Stimulated activated CD4-positive, alpha-beta T cell treated with anti-CD3 and anti-CD28 coated beads, Interleukin-12 subunit alpha, Interleukin-12 subunit beta, amount 100 ng/mL, for 4 hours (primary cell): ENCODE measurements at regions not wholly inside any gene's neighbourhood (a gene's known extent, or its start where the extent isn't known, plus 50 kb on each side); places are given as distances from the start of the nearest gene placed in this dataset.
"Not testable (repeated sequence)": the region's sequence is repeated elsewhere in the genome, so short reads cannot be mapped to it uniquely, and the experiment has no call there.

Source experiments
- DNase-seq: peaks from one replicate; pipeline ENCODE4 v3.0.0-alpha.2; 2020

DNA sequence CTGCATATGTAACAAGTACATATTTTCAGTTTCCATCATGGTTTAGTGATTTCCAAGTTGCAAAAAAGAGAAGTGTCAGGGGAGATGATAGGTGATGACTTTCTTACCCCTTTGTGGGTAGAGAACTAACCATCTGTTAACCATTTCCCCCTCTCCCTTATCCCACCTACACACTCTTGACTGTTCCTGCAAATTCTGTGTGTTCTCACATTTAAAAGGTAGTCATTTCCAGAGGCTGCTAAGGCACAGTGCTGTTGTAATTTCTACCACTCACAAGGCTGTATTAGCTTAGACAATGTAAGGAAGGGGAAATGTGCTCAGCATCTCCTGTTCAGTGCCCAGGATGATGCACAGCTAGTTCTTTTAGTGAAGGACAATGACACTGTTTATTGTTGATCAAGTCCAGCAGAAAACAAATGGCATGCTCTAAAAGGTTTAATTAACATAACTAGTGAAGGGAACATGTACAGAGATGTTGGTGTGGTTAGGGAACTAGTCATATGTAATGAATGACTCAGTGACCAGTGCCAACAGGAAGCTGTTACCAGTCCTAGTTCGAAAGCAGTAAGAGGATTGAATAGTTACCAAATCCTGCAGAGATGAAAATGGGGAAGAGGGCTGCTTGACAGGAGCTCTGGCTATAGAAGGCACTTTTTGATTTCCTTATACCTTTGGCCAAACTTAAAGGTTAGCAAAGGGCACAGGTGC lies 165.1 kb downstream of the PLK2 start:
- no peak for DNase-seq

DNA sequence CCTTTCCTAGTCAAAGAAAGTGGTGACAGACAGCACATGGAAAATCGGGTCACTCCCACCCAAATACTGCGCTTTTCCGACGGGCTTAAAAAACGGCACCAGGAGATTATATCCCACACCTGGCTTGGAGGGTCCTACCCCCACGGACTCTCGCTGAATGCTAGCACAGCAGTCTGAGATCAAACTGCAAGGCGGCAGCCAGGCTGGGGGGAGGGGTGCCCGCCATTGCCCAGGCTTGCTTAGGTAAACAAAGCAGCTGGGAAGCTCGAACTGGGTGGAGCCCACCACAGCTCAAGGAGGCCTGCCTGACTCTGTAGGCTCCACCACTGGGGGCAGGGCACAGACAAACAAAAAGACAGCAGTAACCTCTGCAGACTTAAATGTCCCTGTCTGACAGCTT lies 171.6 kb downstream of the PLK2 start:
- DNase-seq, result not testable (repeated sequence)

DNA sequence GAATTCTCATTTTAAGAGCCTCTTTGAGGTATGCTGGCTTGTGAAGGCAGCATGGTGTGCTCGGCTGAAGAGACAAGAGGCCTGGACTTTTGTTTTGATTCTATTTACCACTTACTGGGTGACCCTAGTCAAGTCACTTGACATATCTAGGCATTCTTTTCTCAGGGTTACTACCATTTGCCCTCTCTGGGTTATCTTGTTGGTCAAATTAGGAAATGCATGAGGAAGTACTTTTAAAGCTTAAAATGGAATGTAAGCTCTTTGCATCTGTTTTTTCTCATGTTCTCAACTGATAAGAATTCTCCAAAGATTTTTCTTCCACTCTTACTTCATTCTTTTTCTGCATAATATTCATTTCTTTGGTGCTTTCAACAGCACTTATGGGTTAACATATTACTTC lies 173.1 kb downstream of the PLK2 start:
- no peak for DNase-seq

DNA sequence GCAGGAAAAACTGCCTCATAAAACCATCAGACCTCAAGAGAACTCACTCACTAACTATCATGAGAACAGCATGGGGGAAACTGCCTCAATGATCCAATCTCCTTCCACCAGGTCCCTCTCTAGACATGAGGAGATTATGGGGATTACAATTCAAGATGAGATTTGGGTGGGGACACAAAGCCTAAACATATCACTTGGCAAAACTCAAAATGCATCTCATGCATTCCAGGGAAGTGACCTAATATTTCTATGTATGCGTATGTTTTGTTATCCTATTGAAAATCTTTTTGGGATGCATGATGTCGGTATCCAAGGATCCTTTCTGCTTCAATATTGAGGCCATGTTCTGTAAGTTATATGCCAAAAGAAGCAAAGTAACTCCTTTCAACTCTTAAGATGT lies 174.0 kb downstream of the PLK2 start:
- DNase-seq, result no peak

DNA sequence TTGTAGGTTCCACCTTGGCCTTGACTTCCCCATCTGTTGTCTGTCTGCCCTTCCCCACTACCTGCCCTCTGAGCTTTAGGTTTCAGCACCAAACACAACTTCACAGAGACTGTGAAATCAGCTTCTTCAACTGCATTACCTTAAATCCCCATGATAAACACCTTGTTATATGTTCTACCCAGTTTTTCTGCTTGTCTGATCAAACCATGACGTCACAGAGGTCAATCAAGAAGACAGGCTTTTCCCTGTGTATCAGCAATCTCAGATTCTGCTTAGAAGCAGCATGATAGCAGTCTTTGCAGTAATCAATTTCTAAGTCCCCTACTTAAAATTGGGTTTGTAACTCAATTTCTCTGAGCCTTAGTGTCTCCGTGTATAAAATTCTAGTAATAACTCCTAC lies 175.0 kb downstream of the PLK2 start:
- no peak for DNase-seq

DNA sequence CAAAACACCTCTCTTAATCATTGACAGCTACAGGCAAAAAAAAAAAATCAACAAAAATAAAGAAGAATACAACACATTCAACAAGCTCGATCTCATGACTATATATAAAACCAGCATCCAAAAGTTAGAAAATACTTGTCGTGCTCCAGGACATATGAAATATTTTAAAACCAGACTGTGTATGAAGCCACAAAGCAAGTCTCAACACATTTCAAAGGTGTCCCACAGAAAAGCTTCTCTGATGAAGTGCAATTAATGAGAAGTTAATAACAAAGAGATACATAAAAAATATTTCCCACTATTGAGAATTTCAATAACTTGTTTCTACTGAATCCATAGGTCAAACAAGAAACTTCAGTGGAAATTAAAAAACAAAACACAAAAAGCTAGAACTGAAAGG lies 178.7 kb downstream of the PLK2 start:
- no peak for DNase-seq

DNA sequence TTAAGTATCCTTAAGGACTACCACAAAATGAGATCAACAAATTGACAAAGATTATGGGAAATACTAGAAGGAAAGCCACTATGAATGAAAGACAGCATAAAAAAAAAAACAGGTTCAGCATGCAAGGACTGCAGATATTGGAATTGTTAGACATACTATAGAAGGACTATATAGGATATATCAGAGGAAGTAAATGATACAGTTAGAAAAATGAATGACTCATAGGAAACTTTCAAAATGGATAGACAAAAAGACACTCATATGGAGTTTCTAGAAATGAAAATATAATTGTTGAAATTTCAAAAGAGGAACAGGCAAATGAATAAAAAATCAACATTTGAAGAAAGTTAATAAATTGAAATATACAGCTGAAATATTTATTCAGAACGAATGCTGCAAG lies 180.6 kb downstream of the PLK2 start:
- DNase-seq, result no peak

DNA sequence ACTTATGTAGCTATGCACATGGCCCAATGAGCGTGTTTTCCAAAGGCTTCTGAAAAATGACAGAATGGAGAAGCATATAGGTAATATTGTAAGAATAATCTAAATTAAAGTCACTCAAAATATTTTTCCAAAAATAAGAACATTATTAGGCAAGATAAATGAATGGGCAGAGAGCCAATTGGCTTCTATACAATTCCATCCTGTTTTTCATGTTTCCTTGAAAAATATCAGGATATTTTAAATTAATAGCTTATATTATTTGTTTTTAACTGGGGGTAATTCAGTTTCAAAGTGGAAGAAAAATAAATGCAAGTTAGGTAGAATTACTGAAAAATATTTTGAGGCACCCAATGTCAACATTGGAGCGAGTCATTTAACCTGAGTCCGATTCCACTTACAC lies 183.5 kb downstream of the PLK2 start:
- no peak for DNase-seq

DNA sequence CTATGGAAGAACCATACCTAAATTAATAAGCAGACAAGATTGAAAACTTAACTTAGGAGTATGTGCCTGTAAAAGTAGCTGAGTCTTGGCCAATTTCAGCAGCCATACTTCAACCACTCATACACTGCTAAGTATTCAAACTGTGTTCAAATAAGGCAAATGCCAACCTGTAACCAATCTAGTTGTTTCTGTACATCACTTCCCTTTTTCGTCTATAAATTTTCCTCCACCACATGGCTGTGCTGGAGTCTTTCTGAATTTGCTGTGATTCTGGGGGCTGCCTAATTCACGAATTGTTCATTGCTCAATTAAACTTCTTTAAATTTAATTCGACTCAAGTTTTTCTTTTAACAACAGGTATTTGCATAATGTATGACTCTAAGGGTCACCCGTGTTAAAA lies 184.4 kb downstream of the PLK2 start:
- DNase-seq, result no peak

DNA sequence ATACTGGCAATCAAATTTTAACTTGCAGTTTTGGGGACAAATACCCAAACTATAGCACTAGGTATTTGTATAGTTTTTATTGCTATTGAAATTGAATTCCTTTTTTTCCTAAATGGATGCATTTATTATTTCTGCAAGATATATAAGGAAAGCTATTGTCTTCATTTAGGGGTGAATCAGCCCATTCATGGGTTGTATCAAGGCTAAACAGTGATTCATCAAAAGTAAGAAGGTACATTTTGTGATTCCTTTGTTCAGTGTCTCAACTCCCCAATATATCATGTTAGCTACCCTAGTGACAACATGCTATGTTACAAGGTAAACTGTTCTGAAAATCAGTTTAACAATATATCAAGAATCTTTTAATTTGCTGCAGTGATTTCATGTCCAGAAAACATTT lies 185.7 kb downstream of the PLK2 start:
- DNase-seq, result no peak

DNA sequence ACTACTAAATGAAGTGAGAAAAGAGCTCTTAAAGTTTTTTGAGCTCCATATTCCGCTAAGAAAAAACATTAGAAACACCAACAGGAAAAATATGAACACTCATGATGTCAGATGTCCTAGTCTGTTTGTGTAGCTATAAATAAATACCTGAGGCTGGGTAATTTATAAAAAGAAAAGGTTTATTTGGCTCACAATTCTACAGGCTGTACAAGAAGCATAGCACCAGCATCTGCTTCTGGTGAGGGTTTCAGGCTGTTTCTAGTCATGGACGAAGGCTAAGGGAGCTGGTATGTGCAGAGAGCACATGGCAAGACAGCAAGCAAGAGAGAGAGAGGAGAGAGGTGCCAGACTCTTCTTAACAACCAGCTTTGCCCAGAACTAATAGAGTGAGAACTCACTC lies 186.2 kb downstream of the PLK2 start:
- no peak for DNase-seq

DNA sequence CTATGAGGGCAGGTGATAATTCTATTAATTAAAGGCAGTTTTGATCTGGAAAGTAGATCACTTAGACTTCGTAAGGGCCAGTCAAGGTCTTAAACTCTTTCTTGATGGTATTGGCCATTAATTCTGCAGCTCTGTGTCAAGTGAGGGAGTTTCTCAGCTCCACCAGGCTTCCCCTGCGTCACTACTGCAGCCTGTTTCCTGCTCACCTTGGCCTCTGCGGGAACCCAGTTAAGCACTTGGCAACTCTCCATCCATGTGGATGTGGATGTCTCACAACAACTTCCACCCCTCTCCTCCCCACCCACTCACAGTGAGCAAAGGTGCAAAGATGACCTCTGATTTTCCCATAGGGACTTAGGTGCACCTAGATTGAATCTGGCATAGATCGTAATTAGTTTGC lies 191.6 kb downstream of the PLK2 start:
- DNase-seq, result no peak

DNA sequence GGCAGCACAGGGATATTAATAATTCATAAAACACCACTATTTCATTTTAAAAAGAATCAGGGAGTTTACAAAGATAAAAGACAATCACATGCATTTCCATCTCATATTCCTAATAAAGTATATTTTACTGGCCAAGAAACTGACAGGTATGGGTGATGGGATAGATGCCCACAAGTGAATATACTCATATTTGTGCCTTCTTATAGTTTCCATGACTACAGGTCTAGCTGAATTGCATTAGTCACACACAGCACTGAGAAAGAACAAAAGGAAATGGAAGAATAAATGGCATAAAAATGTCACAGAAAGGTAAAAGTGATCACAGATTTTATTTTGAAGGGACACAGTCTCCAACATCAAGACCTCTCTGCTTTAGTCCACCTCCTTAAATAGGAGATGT lies 193.5 kb downstream of the PLK2 start:
- no peak for DNase-seq

DNA sequence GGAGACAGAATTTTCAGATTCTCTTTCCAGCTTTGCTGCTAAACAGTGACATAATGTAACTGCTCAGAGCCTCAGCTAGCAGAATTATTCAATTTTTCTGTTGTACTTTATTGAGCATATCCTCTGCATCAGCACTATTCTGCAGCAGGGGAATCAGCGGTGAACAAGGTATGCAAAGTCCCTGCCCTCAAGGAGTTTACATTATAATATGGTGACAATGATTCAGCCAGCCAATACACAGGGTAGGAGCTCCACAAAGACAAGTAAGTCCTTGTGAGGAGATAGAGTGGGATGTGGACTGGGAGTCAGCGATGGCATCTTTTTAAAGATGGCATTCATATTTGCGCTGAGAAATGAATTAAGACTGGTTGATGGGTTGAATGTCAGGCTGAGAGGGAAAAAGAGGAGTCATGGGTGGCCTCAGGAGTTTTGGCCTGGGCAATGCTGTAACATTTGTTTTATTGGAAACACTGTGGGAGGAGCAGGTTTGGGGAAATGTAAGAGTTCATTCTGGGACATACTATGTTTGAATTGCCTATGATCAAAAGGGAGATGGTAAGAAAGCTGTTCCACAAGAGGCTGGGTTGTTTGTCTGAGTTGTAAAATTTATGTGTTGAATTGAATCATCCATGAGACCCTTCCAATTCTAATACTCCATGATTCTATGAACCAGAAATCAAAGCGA lies 194.5 kb downstream of the PLK2 start:
- DNase-seq, result no peak

DNA sequence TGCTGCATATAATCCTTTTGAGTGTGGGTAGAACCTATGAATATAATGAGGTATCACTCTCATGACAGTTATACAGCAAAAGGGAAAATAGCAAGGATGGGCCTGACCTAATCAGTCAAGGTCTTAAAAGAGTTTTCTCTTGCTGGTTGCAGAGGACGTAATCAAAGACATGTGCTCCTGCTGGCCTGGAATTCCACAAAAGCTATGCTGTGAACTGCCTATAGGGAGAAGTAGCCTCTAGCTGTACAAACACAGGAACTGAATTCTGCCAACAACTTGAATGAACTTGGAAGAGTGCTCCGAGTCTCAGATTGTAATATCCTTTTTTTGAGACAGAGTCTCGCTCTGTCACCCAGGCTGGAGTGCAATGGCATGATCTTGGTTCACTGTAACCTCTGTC lies 195.6 kb downstream of the PLK2 start:
- DNase-seq, result no peak

DNA sequence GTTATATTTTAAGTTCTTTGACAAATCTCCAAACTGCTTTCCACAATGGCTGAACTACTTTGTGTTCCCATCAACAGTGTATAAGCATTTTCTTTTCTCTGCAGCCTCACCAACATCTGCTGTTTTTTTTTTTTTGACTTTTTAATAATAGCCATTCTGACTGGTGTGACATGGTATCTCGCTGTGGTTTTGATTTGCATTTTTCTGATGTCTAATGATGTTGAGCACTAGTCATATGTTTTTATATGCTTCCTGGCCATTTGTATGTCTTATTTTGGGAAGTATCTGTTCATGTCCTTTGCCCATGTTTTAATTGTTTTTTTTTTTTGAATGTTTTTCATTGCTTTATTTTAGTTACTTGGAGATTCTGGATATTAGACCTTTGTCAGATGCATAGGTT lies 196.6 kb downstream of the PLK2 start:
- DNase-seq, result no peak

DNA sequence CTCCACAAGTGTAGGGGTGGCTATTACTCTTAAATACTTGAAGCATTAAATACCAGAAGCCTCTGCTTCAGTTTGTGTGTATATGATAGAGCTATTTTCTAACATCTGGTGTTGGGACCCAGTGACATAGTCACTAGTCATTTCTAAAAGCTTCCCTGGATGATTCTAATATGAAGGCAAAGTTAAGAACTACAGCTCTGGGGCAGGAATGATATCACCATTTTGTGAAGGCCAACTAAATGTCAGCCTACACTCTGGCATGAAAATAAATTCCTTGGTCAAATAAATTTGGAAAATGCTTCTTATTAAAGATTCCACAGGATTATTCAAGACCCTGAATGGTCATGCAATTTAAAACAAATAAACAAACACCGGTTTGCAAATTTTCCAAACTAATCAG lies 197.7 kb downstream of the PLK2 start:
- DNase-seq, result no peak

DNA sequence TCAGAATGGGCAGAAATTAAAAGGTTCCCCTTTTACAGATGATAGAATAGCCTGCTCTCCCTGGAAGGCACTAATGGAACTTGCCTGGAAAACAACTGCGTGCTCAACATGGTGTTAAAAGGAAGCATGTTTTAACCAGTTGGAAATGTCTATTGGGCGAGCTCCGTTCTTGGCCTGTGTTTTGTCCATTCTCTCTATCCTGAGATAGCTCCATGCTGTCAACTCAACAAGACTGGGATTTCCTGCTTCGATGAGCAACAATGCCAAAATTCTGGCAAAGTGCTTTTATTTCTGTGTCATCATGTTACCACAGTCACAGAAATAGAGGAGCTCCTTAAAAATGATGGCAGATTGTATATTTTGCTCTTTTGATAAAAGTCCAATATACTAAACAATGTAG lies 198.3 kb downstream of the PLK2 start:
- no peak for DNase-seq

DNA sequence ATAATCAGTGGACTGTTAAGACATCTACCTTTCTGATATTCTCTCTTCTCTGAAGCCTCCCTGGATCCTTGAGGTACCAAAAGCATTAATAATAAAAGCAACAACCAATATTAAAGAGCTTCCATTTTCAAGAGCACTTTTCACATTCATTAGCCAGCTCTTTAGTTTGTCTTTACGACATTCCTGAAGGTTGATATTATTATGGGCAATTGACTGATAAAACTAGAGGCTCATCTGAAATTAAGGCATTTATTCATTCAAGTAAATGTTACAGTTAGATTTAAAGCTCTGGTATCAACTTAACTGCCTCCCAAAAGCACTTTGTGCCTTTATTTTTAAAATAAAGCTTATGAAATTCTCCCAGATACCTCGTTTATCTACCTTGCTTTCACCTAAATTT lies 199.6 kb downstream of the PLK2 start:
- no peak for DNase-seq

DNA sequence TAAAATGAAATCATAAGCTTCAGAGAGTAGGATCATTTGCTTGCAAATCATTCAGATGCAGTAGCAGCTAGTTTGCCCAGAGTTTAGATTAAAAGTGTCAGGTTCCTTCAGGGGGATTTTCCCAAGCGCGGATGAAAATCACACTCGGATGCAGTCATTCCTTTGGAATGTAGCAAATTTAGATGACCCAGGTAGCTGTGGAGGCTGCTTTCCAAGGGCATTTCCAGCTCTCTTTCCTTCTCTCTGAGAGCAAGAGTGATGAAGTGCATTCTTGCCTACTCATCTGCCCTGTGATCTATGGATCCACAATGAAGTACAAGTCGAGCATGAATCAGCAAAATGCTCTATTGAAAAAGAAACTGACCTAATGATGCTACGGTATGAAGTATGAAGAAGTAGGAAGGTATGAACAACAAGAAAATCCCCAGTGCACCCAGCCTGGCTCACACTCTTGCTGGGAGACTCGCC lies 200.2 kb downstream of the PLK2 start:
- DNase-seq, result no peak

DNA sequence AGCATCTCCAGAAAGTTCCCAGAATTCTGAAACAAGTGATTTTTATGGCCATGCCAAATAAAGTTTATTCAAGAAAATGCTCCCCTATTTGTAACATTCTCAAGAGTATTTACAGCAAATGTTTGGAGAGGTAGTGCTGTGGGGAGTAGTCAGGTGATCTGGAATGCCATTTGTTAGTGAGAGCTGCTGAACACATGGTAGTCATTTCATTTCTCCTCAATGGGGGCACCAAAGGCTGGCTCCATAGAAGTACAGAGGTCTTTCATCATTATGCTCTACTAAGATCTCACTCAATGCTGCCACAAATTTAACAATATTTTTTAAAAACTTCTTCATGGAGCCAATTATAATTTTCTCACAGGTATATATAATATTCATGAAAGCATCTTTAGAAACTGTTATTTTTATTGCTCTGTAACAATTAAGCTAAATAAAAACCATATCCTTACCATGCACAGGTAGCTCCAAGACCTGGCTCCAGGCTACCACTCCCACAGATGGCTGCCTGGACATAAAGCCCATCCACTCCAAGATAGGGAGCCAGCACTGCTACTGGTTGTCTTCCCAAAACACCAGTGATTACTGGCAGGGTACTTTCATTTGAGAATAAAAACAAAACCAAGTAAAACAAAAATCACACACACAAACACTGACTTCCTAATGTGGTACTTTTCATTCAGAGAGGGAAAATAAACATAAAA lies 200.8 kb downstream of the PLK2 start:
- DNase-seq, result no peak

DNA sequence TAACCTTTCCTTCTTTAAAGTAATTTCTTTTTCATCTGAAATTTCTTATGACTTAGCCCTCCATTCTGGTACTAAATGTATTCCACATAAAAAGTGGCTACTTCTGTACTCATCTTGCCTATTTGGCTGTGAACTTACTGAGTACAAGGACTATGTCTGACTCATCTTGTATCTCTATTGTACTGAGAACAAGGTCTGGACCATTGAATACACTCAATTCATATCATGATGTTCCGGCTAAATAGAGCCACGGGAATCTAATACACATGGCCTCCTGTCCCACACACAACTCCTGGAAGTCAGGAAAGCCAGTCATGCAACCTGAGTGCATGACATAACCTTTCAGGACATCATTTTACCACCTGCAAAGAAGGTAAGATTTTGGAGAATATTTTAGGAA lies 203.9 kb downstream of the PLK2 start:
- no peak for DNase-seq

DNA sequence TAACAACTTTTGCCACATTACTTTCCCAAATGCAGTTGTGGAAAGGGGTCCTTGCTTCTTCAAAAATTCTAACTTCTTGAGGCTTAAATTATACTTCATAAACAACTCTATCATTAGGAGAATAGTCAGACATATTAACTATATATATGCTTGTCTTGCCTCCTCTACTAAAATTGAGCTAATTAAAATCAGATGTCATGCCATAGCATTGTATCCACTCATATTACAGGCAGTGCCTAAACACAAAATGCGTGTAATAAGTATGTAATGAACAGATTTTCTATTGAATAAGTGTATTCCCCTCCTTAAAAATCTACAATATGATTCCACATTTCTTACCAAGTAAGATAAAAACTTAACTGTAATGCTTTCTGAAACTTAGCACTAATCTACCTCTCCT lies 204.5 kb downstream of the PLK2 start:
- DNase-seq, result no peak

DNA sequence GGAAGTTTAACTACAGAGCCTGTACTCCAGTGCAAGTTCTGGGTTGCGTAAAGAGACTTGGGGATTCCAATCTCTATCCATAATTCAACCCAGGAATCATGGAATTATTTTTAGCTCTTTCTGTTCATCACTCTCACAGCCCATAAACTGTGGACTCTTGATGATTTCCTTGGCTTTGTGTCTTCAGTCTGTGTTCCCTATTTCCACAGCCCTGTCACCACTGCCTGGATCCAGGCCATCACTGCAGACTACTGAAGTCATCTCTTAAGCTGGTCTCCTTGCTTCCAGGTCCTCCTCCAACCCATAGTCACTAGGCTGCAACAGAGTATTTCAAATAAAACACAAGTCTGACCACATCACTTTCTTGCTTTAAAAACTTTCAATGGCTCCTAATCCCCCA lies 211.7 kb downstream of the PLK2 start:
- no peak for DNase-seq
